Fibroblast of villous mesenchyme (primary cell): ENCODE measurements at regions not wholly inside any gene's neighbourhood (a gene's known extent, or its start where the extent isn't known, plus 50 kb on each side); places are given as distances from the start of the nearest gene placed in this dataset.

ENCODE experiments used
- DNase-seq: peaks from one replicate; pipeline ENCODE4 v3.0.0-alpha.2; 2010; ENCODE audit warnings: low read depth
- H3K4me3 ChIP-seq: 2 replicates; pipeline ENCODE4 v1.5.1; 2011; ENCODE audit warnings: low read depth, mild to moderate bottlenecking, low read length
- CTCF ChIP-seq: IDR thresholded peaks from 2 replicates; pipeline ENCODE4 v1.5.1; 2012; ENCODE audit warnings: low read depth, mild to moderate bottlenecking, low read length; ENCODE audit not compliant: insufficient read depth

- TF ChIP-seq CTCF: no peak
- no peak overlapping the region for H3K4me3 ChIP-seq
- no peak for DNase-seq
Measured at GRCh38 chr2:59044736-59045135, 803.6 kb upstream of the FANCL start.

GRCh38 chr2:59041139-59041538 lies 800.0 kb upstream of the FANCL start:
- DNase-seq: no peak
- H3K4me3 ChIP-seq: no peak overlapping the region
- TF ChIP-seq CTCF: no peak

- peak; percentile 62 for DNase-seq
- no peak for TF ChIP-seq CTCF
- no peak overlapping the region for H3K4me3 ChIP-seq
Measured at GRCh38 chr2:59034837-59035236, 793.7 kb upstream of the FANCL start.

GRCh38 chr2:59034106-59034505 lies 793.0 kb upstream of the FANCL start:
- TF ChIP-seq CTCF: no peak
- H3K4me3 ChIP-seq: no peak overlapping the region
- no peak for DNase-seq

- no peak for DNase-seq
- no peak overlapping the region for H3K4me3 ChIP-seq
- no peak for TF ChIP-seq CTCF
Measured at GRCh38 chr2:59033661-59034060, 792.5 kb upstream of the FANCL start.

- DNase-seq: no peak
- TF ChIP-seq CTCF: no peak
- H3K4me3 ChIP-seq: no peak overlapping the region
Measured at GRCh38 chr2:59032499-59032898, 791.4 kb upstream of the FANCL start.

GRCh38 chr2:59029058-59029457 lies 787.9 kb upstream of the FANCL start:
- TF ChIP-seq CTCF: no peak
- no peak for DNase-seq
- no peak overlapping the region for H3K4me3 ChIP-seq
